Mucosa of gallbladder (tissue), 1 donor: ENCODE measurements at regions not wholly inside any gene's neighbourhood (a gene's known extent, or its start where the extent isn't known, plus 50 kb on each side); places are given as distances from the start of the nearest gene placed in this dataset.

Experiments
- DNase-seq: peaks from one replicate; pipeline ENCODE4 v3.0.0-alpha.2; 2020; ENCODE audit warnings: low spot score
- donor health status: DM: no; HTN: no; CAD: no.

DNA sequence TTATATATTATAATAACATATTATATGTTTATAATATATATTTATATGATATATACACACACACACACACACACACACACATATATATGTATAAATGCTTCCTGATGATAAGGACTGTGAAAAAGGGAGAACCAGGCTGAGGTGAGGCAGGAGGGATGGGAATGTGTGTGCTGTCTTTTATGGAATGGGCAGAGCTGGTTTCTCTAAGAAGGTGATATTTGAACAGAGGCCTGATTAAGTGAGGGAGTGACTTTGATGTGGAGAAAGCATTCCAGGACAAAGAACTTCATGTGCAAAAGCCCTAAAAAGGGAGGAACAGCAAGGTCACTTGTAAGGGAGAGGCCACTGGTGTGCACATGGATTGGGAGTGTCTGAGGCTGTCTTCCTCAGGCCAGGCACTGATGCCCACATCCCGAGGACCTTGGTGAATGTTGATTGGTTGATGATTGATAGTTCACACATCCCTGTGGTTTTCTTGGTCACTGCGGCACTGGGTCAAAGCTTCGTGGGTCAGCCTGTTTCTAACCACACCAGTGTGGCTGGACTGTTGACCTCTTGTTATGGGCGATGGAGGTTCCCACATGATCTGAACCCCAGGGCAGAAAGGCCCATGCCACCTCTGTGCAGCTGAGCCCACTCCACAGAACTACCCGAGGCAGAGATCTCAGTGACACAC lies 196.9 kb downstream of the MYCN start:
- peak; percentile 5 for DNase-seq

DNA sequence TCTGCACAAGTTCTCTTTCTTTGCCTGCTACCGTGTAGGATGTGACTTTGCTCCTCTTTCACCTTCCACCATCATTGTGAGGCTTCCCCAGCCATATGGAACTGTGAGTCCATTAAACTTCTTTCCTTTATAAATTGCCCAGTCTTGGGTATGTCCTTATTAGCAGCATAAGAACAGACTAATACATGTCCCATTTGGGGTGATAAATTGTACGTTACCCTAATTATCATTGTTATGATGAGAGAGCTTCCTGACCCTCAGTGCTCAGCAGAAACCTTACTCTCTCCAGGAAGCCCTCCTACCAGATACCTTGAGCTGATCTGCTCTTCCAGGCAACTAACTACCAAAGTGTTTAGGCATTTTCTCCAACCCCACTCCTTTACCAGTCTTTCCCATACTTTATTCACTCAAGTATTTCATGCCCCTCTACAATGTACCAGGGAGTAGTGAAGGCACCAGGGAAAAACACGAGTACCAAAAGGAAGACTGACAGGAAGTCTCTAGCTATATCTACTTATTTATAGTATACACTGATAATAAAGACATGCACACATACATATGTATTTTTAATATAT lies 196.2 kb downstream of the MYCN start:
- DNase-seq = no peak

DNA sequence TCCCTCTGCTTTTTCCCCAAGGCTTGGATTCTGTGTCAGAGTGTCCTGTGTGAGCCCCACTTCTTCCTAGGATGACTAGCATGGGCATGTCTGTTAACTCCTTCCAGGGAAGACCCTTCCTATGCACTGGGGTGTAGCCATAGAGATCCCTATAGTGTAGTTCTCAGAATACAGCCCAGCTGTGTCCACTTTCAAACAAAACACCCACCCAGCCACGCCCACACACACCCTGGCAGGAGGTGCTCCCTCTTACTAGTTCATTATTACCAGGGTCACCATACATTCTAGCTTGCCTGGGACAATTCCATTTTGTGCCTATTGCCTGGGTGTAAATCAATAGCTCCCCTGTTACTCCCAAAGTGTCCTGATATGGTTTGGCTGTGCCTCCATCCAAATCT lies 195.6 kb downstream of the MYCN start:
- DNase-seq = peak; percentile 2

DNA sequence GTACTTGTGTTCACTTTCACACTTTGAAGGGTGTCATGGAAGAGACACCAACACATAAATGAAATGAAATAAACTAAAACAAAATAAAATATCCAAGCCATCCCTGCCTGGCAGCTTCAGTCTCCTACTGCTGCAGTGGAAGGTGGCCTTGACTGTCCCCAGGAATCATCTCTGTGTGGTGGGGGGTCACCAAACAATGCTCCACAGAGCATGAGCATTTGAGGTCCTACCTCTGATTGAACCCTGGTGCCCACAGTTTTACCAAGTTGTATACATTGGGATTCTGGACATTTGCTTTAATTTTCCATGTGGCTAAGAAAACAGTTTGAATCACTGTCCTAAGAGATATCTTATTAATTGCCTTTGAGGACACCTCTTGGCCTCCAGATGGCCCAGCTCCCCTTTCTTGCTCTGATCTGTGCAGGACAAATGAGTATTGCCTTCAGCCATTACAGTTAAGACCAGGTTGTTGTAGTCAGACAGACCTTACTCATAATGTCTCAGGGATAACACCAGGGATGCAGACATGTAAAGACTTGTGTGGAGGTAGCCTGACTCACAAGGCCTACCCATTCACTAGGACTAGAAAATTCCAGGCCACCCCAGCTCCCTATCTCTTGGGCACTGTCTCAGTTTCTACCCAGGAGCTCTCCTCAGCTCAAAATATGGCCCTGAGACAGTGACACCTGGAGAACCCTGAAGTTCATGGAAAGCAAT lies 195.0 kb downstream of the MYCN start:
- peak; percentile 3 for DNase-seq

DNA sequence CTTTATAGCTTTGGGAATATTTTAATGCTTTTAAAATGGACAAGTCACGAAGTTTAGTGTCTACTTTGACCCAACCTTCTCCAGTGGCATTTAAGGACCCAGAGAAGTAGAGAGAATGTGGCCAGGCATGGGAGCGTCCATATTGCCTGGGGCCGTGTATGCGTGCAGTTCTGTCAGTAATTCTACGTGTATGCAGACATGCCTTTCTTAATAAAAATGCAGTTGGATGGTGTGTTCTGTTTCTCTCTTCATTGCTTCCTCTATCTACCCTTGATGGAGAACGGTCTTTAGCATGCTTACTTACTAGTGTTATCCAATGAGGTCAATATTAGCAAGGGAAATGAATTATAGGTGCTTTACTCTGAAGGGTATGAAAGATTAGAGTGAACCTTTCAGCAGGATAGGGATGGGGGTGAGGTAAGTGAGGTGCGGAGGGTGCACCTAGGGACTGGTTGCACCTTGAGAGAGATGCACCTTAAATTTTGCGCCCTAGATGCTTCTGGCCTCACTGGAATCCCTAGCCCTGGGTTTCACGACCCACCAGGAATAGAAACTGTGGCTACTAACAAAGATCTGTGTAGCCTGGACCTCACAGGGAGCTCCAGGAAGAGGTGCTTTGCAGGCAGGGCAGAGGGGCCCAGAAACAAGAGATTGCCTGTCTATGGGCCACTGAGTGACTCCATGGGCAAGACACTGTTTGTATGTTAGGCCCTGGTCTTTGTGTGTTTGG lies 194.3 kb downstream of the MYCN start:
- DNase-seq = no peak

DNA sequence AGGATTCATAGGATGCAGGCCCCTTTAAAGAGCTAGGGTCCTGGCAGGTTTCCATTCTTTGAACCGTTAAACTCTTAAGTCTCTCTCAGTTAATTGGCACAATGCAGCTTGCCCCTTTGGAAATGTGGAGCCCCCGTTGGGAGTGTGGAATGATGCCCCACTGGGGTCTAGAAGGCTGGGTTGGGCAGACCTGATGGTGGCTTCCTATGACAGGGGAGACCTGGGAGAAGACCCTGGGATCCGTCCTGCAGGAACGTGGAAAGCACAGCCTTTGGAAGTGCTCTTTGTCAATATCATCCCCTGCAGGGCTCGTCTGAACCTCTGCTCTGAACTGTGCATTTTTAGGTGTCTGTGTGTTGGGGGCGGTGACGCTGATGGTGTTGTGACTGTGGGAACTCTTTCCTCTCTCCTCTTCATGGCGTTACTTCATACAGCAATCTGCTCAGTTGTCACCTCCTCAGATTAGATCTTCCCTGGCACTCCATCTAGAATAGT lies 190.6 kb downstream of the MYCN start:
- DNase-seq = peak; percentile 5

DNA sequence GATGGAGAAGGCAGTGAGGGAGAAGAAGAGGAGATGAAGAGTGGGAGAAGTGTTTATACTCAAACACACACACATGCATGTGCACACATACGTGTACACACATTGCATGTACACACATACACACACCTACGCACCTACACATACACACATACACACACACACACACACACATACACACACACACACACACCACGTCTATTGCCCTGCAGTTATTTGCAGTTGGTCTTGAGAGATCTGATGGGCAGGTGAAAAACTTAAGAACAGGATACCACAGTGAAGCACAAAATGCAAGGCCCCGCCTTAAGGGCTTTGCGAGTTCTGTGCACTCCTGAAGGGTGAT lies 190.2 kb downstream of the MYCN start:
- no peak for DNase-seq

DNA sequence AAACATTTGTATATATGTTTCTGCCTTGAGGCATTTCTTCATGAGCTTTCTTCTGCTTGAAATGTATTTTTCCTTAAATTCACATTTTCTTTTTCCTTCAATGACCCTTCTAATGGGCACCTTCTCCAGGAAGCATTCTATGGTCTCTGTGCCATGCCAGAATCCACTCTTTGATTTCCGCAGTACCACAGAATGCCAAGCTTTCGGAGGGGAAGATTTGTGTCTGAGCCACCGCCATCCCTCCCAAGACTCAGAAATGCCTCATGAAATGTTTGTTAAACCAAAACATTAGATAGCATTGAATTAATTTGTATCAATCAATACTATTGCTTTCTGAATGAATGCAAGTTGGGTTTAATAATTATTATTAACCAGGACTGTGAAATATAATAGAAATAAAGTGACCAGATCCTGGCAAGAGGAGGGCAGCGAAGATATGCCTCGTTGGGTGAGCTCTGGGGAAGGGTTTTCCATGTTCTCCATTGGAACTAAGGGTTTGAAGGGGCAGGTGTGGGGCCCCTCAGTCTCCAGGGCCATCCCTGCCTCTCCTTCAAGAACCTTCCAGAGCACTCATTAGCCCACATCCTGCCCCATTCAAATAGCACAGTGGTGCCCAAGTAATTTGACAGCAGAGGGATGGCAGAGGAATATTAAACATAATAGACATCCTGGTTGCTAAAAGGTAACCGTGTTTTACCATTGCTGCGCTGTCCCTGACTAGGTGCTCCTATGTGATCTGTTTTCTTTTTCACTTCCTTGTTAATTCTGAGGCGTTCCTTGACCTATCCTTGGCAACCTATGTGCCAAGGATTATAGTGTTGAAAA lies 189.6 kb downstream of the MYCN start:
- DNase-seq = peak; percentile 5

DNA sequence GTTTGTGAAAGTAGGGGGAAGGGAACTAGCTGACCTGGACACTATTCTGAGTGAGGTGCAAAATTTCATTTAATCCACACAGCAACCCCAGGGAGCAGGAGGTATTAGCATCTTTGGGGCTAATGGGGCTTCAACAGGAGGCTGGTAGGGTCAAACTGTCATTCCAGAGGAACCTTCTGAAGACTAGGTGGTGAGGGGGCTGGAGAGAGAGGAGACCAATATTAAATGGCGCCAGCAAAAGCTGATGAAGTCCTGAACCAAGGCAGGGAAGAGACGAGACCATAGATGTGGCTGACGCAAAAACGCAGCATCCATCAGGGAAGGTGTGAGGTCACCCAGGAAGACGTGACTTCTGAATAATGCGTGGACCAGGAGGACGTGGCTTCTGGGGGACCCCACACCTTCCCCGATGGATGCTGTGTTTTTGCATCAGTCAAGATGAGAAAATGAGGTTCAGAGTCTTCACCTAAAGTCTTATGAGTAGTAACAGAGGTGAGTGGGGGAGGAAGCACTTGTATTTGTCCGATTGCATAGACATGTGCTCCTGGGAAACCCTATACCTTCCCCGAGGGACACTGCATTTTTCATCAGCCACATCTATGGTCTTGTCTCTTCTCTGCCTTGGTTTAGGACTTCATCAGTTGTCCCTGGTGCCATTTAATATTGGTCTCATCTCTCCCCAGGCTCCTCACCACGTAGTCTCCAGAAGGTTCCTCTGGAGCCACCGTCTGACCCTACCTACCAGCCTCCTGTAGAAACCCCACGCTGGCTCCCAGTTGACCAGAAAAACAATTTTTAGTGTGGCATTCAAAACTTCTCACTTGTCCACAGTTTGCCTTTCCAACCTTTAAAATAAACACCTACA lies 188.6 kb downstream of the MYCN start:
- peak; percentile 4 for DNase-seq

DNA sequence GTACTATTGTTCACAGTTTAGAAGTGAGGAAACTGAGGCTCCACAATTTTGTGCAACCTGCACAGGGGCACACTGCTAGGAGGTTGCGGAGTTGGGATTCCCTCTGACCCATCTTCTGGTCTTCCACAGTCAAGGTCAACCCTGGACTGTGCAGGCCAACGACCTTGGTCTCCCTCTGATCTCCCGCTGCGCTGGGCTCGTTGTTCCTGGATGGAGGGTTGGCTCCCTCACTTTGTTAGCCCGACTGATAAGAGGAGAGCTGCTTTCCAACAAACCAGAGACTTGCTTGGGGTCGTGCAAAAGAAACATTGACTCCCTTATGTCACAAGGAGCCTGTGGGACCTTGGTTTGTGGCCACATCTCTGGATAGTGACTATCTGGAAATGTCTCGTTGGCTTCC lies 187.6 kb downstream of the MYCN start:
- peak; percentile 8 for DNase-seq

DNA sequence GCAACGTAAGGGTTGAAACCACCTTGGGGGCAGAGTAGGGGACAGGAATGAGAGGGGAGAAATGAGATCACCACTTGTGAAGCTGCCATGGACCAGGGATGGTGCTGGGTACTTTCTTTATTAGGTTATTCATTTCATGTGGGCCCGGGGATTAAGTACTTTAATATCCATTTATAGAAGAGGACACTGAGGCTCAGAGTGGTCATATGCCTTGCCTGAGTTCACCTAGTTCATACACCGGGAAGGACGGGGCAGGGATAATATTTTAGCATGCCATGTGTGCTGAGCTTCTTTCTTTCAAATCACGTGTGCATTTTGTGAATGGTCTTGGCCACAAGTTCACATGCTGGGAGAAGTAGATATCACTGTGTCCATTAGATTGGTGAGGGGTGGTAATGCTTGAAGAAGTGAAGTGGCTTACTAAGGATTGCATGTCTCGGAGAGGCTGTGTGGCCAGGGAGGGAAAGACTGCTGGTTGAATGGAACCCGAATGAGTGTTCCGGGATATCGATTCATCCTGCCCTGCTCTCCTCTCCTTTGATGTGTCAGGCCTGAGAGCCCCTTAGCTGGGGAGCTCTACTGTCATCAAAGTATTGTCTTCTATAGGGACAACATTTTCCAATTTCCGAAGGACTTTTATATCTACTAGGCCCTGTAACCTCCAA lies 187.1 kb downstream of the MYCN start:
- peak; percentile 4 for DNase-seq

DNA sequence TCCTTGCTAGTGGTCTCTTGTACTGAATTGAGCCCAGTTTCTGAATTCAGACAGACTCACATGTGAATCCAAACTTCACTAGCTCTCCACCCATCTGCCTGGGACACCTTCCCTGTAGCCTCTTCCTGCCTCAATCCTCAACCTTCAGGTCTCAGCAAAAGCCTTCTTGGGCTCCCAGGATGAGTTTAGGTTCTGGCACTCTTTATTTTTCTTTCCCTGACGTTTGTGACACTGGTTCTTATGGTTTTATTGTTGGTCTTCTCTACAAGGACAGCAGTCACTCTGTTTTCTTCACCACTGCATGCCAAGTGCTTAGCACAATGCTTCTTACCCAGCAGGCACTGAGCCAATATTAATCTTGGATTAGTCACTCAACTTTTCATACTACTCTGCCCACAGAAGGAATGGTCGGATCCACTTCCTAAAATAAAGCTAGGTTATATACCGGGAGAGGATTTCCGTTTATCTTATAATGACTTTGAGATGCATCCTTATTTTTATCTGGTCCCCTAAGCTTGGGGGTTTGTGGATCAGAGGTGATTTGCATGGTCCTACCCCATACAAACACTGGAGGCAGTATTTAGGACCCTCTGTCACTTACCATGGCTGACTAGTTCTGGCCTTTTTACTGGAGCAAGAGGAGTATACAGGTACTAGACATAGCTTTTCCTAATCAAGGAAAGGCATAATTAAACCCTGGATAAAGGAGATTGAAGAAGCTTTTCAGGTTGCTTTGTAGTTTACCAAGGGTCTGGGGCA lies 186.3 kb downstream of the MYCN start:
- peak; percentile 10 for DNase-seq

DNA sequence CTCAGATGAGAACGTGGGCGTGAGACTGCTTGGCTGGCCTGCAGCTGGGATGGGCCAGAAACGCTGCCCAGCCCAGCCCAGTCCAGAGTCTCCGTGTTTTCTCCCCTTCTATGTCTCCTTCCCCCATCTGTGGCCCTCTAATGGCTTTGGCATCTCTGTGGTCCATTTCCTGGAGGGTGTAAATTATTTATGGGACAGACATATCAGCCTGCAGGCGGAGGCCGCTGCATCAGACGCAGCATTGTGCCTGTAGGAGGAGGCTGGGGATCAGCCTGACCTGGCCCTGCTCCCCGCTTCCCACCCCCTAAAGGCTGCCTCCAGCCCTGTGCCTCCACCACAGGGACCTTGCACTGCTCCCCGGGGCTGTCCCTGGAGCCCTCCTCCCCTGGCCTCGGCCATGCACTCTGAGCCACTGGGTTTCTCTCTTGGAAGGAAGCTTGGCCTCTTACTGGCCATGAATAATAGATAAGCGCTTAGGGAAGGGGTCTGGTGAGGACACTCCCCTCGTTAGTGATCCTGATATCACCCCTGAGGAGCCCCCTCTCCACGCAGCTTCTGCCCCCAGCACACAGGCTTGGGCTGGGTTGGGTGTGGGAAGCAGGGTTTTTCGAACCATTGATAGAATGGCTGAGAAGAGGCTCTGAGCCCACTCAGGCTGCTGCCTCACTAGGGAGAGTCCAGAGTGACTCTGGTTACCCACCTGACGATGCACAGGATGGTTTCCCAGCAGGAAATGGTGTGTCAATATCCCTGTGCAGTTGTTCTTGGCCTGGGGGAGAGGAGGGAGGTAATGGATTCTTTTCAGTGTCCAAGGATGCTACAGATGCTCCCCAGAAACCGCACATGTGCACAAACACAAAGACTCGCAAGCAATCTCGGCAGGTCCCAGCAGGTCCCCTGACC lies 185.5 kb downstream of the MYCN start:
- DNase-seq = peak; percentile 10

DNA sequence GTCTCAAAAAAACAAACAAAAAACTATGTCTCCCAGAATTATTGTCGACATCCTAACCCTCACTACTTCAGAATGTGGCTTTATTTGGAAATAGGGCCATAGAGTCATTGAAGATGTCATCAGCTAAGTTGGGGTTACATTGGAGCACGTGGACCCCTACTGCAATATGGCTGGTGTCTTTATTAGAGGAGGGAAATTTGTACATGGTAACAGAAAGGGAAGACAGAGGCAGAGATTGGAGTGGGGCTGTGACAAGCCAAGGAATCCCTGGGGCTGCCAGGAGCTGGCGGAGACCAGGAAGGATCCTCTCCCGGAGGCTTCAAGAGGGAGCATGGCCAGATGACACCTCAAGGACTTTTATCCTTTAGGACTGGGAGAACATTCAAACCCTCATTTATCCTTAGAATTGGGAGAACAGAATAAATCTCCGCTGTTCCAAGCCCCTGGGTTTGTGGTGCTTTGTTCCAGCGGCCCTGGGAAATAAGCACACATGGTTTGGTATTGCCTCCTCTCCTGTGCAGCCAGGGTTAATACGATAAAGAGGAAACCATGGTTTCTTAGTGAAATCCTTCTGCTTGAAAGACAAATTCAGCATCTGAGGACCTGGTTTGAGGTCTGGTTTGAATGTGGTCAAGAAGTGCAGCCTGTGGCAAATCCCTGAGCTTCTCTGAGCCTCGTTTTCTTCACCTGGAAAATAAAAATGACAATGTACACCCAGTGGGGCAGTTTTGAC lies 184.7 kb downstream of the MYCN start:
- no peak for DNase-seq

DNA sequence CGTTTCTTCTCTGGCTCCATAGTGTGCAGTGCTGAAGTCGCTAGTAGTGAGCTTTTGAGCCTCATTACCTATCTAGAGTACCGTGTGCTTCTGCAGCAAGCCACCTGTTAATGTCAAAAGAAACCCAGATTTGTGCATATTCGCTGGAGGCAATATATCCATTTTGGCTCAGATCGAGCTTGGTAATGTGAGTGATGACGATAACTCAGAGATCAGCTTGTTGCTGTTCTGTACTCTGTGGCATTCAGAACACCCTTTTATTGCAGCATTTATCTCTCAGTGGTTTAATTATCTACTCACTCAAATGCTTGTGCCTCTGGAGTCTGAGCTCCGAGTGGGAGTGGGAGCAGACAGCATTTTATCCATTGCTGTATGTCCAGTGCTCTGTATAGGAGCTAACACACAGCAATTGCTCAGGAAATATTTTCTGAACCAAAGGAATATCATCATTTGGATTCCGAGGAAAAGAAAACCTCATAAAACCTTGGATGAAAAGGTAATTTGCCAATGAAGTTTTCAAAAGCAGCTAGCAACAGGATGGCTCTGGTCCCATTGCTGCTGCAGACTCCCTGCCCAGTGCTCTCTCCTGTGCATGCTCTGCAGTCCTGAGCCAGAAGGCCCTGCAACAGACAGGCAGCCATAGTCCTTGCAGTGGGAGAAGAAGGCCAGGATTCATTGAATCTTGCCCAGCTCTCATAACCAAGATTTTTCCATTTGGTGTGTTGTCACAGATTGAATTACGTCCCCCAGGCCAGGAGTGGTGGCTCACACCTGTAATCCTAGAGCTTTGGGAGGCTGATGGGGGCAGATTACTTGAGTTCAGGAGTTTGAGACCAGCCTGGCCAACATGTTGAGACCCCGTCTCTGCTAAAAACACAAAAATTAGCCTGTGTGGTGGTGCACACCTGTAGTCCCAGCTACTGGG lies 183.8 kb downstream of the MYCN start:
- no peak for DNase-seq

DNA sequence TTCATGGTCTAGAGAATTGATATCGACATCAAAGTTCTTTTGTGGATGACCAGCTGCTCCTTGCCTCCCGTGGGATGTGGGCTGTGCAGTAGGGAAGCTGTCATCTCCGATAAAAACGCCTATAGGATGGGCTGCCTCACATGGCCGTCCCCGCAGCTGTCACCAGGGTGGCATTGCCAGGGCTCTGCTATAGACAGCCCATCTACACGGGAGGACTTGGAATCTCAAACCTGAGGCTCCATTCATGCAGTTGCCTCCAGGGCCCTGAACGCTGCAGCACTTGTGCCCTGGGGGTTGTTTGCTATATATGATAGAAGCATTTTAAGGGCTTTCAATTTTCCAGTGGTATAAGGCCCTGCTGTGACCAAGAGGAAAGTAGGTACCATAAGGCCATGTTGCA lies 183.1 kb downstream of the MYCN start:
- peak; percentile 2 for DNase-seq
